ENCODE measurements at regions not wholly inside any gene's neighbourhood (a gene's known extent, or its start where the extent isn't known, plus 50 kb on each side); places are given as distances from the start of the nearest gene placed in this dataset.
"Not testable (repeated sequence)": the region's sequence is repeated elsewhere in the genome, so short reads cannot be mapped to it uniquely, and the experiment has no call there.

GRCh38 chr2:210730672-210731071, 174.3 kb downstream of the CPS1 start:
- no peak overlapping the region for H3K4me3 ChIP-seq
- 75 to 94% (median 85%) methylated on average over 2 of the region's 2 CpGs for WGBS, 5 donors
- no peaks in the 10 kb centered on the region for H3K9me3 ChIP-seq
- no peaks in the 10 kb centered on the region for H3K4me1 ChIP-seq
- H3K36me3 ChIP-seq, result no peaks in the 10 kb centered on the region
- DNase-seq, result no peak
- intact Hi-C loops (cut with DNase I; ENCODE audit: low total_unique reads), result no loop called here
- no peak overlapping the region for H3K27ac ChIP-seq
- no peaks in the 10 kb centered on the region for H3K27me3 ChIP-seq
- no peak for TF ChIP-seq POLR2A (IDR thresholded peaks at IDR 0.05)
- TF ChIP-seq POLR2AphosphoS5 (IDR thresholded peaks at IDR 0.05), result no peak
- no peak for TF ChIP-seq EP300 (IDR thresholded peaks at IDR 0.05)
- TF ChIP-seq CTCF (IDR thresholded peaks at IDR 0.05), result no peak

GRCh38 chr2:210746826-210747225, 190.4 kb downstream of the CPS1 start:
- intact Hi-C loops (cut with DNase I; ENCODE audit: low total_unique reads); H3K4me3 ChIP-seq; H3K27me3 ChIP-seq; H3K27ac ChIP-seq; H3K36me3 ChIP-seq; DNase-seq; H3K4me1 ChIP-seq; H3K9me3 ChIP-seq: not testable (repeated sequence)
- 31 to 53% (median 48%) methylated on average over 9 of the region's 9 CpGs for WGBS, 5 donors

- Histone ChIP-seq H3K4me1 (peaks cover 0 to 4% (median 0%) of the 10 kb centered on the region in 4 donors), H3K9me3 (no peaks in the 10 kb centered on the region), H3K36me3 (no peaks in the 10 kb centered on the region), H3K4me3 (no peak overlapping the region), H3K27ac (no peak overlapping the region), H3K27me3 (no peaks in the 10 kb centered on the region)
- intact Hi-C loops (cut with DNase I; ENCODE audit: low total_unique reads), result no loop called here
- 21 to 48% (median 24%) methylated on average over 6 of the region's 6 CpGs for WGBS, 5 donors
- DNase-seq, result peak; percentile 51 to 58
- TF ChIP-seq POLR2AphosphoS5 (IDR thresholded peaks at IDR 0.05) (no peak), CTCF (IDR thresholded peaks at IDR 0.05) (no peak), EP300 (IDR thresholded peaks at IDR 0.05) (no peak), POLR2A (IDR thresholded peaks at IDR 0.05) (no peak)
Measured at GRCh38 chr2:210752532-210752931, 196.1 kb downstream of the CPS1 start.

- no peaks in the 10 kb centered on the region for H3K9me3 ChIP-seq
- WGBS, 5 donors, result 18 to 45% (median 31%) methylated on average over 3 of the region's 3 CpGs
- no peaks in the 10 kb centered on the region for H3K27me3 ChIP-seq
- H3K36me3 ChIP-seq, result no peaks in the 10 kb centered on the region
- DNase-seq, result peak in 1 of 2 donors; percentile 20
- H3K4me3 ChIP-seq, result no peak overlapping the region
- peak overlapping the region in 1 of 5 donors; percentile 21 for H3K27ac ChIP-seq
- no peak for TF ChIP-seq EP300 (IDR thresholded peaks at IDR 0.05)
- no peak for TF ChIP-seq POLR2AphosphoS5 (IDR thresholded peaks at IDR 0.05)
- no peak for TF ChIP-seq CTCF (IDR thresholded peaks at IDR 0.05)
- TF ChIP-seq POLR2A (IDR thresholded peaks at IDR 0.05), result no peak
- intact Hi-C loops (cut with DNase I; ENCODE audit: low total_unique reads), result no loop called here
- peaks cover 0 to 4% (median 0%) of the 10 kb centered on the region in 4 donors for H3K4me1 ChIP-seq
Measured at GRCh38 chr2:210753386-210753785, 197.0 kb downstream of the CPS1 start.

- Histone ChIP-seq H3K27ac (no peak overlapping the region), H3K4me1 (peaks cover 0 to 4% (median 0%) of the 10 kb centered on the region in 4 donors), H3K4me3 (no peak overlapping the region), H3K27me3 (no peaks in the 10 kb centered on the region), H3K36me3 (no peaks in the 10 kb centered on the region), H3K9me3 (no peaks in the 10 kb centered on the region)
- intact Hi-C loops (cut with DNase I; ENCODE audit: low total_unique reads), result no loop called here
- TF ChIP-seq POLR2AphosphoS5 (IDR thresholded peaks at IDR 0.05) (no peak), POLR2A (IDR thresholded peaks at IDR 0.05) (no peak), CTCF (IDR thresholded peaks at IDR 0.05) (no peak), EP300 (IDR thresholded peaks at IDR 0.05) (no peak)
- DNase-seq, result no peak
Measured at GRCh38 chr2:210756855-210757254, 200.5 kb downstream of the CPS1 start.

Data from stomach (tissue), 8 donors.